Osteocyte (in vitro differentiated cells): ENCODE measurements at regions not wholly inside any gene's neighbourhood (a gene's known extent, or its start where the extent isn't known, plus 50 kb on each side); places are given as distances from the start of the nearest gene placed in this dataset.
A peak's percentile ranks its signal among the peaks of the same experiment; 100 is the strongest.
"Not testable (repeated sequence)": the region's sequence is repeated elsewhere in the genome, so short reads cannot be mapped to it uniquely, and the experiment has no call there.

ENCODE experiments used
- DNase-seq: peaks from one replicate; pipeline ENCODE4 v3.0.0; 2021; ENCODE audit warnings: mixed read lengths; ENCODE audit not compliant: unreplicated experiment; ENCODE audit errors: extremely low spot score
- H3K27ac Mint-ChIP-seq: one replicate; pipeline ENCODE4 v1.8.0; 2021; ENCODE audit warnings: mild to moderate bottlenecking, mixed read lengths; ENCODE audit not compliant: unreplicated experiment
- H3K27me3 Mint-ChIP-seq: one replicate; pipeline ENCODE4 v1.8.0; 2021; ENCODE audit warnings: mixed read lengths; ENCODE audit not compliant: unreplicated experiment
- H3K36me3 Mint-ChIP-seq: one replicate; pipeline ENCODE4 v1.8.0; 2021; ENCODE audit warnings: mixed read lengths; ENCODE audit not compliant: unreplicated experiment
- H3K4me1 Mint-ChIP-seq: one replicate; pipeline ENCODE4 v1.8.0; 2021; ENCODE audit warnings: mixed read lengths; ENCODE audit not compliant: unreplicated experiment
- H3K4me3 Mint-ChIP-seq: one replicate; pipeline ENCODE4 v1.8.0; 2021; ENCODE audit warnings: mild to moderate bottlenecking, moderate library complexity, mixed read lengths; ENCODE audit not compliant: unreplicated experiment
- H3K9me3 Mint-ChIP-seq: one replicate; pipeline ENCODE4 v1.8.0; 2021; ENCODE audit warnings: mixed read lengths; ENCODE audit not compliant: unreplicated experiment
- CTCF ChIP-seq: fragments of 200-600 bp; sonication (generic); IDR thresholded peaks from 2 replicates; pipeline ENCODE4 v1.5.0; 2021; ENCODE audit warnings: antibody characterized with exemption, mild to moderate bottlenecking, moderate library complexity

- Mint-ChIP-seq H3K4me3 (no peak overlapping the region), H3K9me3 (peaks cover 18% of the 10 kb centered on the region), H3K27me3 (no peaks in the 10 kb centered on the region), H3K4me1 (peaks cover 47% of the 10 kb centered on the region), H3K36me3 (peaks cover 7% of the 10 kb centered on the region), H3K27ac (peak overlapping the region; percentile 56)
- no peak for DNase-seq
- no peak for TF ChIP-seq CTCF
Measured at GRCh38 chr5:96297867-96298266, 135.2 kb downstream of the PCSK1 start.

- H3K27ac Mint-ChIP-seq, result peak overlapping the region; percentile 17
- peaks cover 7% of the 10 kb centered on the region for H3K36me3 Mint-ChIP-seq
- no peak for DNase-seq
- H3K9me3 Mint-ChIP-seq, result peaks cover 12% of the 10 kb centered on the region
- TF ChIP-seq CTCF, result no peak
- no peak overlapping the region for H3K4me3 Mint-ChIP-seq
- H3K4me1 Mint-ChIP-seq, result peaks cover 50% of the 10 kb centered on the region
- no peaks in the 10 kb centered on the region for H3K27me3 Mint-ChIP-seq
Measured at GRCh38 chr5:96297290-96297689, 135.8 kb downstream of the PCSK1 start.

- no peak for DNase-seq
- Mint-ChIP-seq H3K36me3 (peaks cover 4% of the 10 kb centered on the region), H3K4me1 (peaks cover 50% of the 10 kb centered on the region), H3K27ac (peak overlapping the region; percentile 89), H3K4me3 (no peak overlapping the region), H3K9me3 (peaks cover under 1% of the 10 kb centered on the region), H3K27me3 (no peaks in the 10 kb centered on the region)
- TF ChIP-seq CTCF, result no peak
Measured at GRCh38 chr5:96294884-96295202, 138.2 kb downstream of the PCSK1 start.

- TF ChIP-seq CTCF, result no peak
- no peak for DNase-seq
- no peaks in the 10 kb centered on the region for H3K9me3 Mint-ChIP-seq
- no peaks in the 10 kb centered on the region for H3K27me3 Mint-ChIP-seq
- H3K4me1 Mint-ChIP-seq, result peaks cover 52% of the 10 kb centered on the region
- no peak overlapping the region for H3K4me3 Mint-ChIP-seq
- peak overlapping the region; percentile 89 for H3K27ac Mint-ChIP-seq
- H3K36me3 Mint-ChIP-seq, result peaks cover 3% of the 10 kb centered on the region
Measured at GRCh38 chr5:96293966-96294883, 138.8 kb downstream of the PCSK1 start.

GRCh38 chr5:96292582-96293247 is 140.3 kb downstream of the PCSK1 start:
- Mint-ChIP-seq H3K27me3 (no peaks in the 10 kb centered on the region), H3K9me3 (no peaks in the 10 kb centered on the region), H3K4me3 (no peak overlapping the region), H3K27ac (no peak overlapping the region), H3K36me3 (peaks cover 2% of the 10 kb centered on the region), H3K4me1 (peaks cover 60% of the 10 kb centered on the region)
- DNase-seq, result no peak
- TF ChIP-seq CTCF, result no peak

GRCh38 chr5:96289287-96289686 is 143.8 kb downstream of the PCSK1 start:
- not testable (repeated sequence) for H3K36me3 Mint-ChIP-seq, H3K27ac Mint-ChIP-seq, H3K4me3 Mint-ChIP-seq, DNase-seq, H3K9me3 Mint-ChIP-seq, H3K27me3 Mint-ChIP-seq
- peaks cover 37% of the 10 kb centered on the region for H3K4me1 Mint-ChIP-seq
